IMR-90 (cell line): ENCODE measurements at regions not wholly inside any gene's neighbourhood (a gene's known extent, or its start where the extent isn't known, plus 50 kb on each side); places are given as distances from the start of the nearest gene placed in this dataset.

Experiments used
- ATAC-seq: fragments of 200-7000 bp; cut with Tn5 transposase; 2 replicates; pipeline ENCODE4 v1.9.1; 2020; ENCODE audit warnings: low read depth, mild to moderate bottlenecking, moderate library complexity
- BruUV-seq: library from RNA; stranded (reverse); fragments of 400-500 nt; replicated peaks from 2 replicates; lab custom pipeline; 2021; lab: Mats Ljungman, UMichigan
- CTCF ChIA-PET: fragments of 300-600 bp; formaldehyde crosslinking; extraction: SDS; loops from one replicate; lab custom pipeline; 2021; ENCODE audit warnings: antibody characterized with exemption; lab: Yijun Ruan, JAX
- POLR2A ChIA-PET: fragments of 300-600 bp; sonication (Branson Sonifier 250); formaldehyde crosslinking; loops from one replicate; lab custom pipeline; 2022; ENCODE audit warnings: antibody characterized with exemption; ENCODE audit not compliant: unreplicated experiment; lab: Charles Lee
- DNase-seq: peaks from one replicate; pipeline ENCODE4 v3.0.0; 2013
- H2AFZ ChIP-seq: replicated peaks from 2 replicates; pipeline ENCODE3; 2013; ENCODE audit warnings: low read length, mild to moderate bottlenecking; ENCODE audit not compliant: poor library complexity
- H2AK5ac ChIP-seq: 2 replicates; pipeline ENCODE4 v1.6.1; 2013; ENCODE audit warnings: low read depth, low read length, inconsistent platforms
- H2AK9ac ChIP-seq: replicated peaks from 2 replicates; pipeline ENCODE3; 2013; ENCODE audit warnings: mild to moderate bottlenecking, low read depth, low read length, moderate library complexity; ENCODE audit not compliant: poor library complexity
- H2BK120ac ChIP-seq: 2 replicates; pipeline ENCODE4 v1.6.1; 2013; ENCODE audit warnings: low read depth, low read length, inconsistent platforms
- H2BK15ac ChIP-seq: 3 replicates; pipeline ENCODE4 v1.6.1; 2013; ENCODE audit warnings: low read depth, low read length, inconsistent platforms
- H2BK20ac ChIP-seq: 2 replicates; pipeline ENCODE4 v1.6.1; 2013; ENCODE audit warnings: low read depth, mild to moderate bottlenecking, inconsistent platforms, low read length, moderate library complexity
- H2BK5ac ChIP-seq: 2 replicates; pipeline ENCODE4 v1.6.1; 2013; ENCODE audit warnings: mild to moderate bottlenecking, low read depth, low read length, inconsistent platforms; ENCODE audit not compliant: poor library complexity, severe bottlenecking
- H3K14ac ChIP-seq: replicated peaks from 2 replicates; pipeline ENCODE4 v1.6.1; 2013; ENCODE audit warnings: low read depth, low read length, inconsistent platforms
- H3K18ac ChIP-seq: 2 replicates; pipeline ENCODE4 v1.6.1; 2013; ENCODE audit warnings: low read depth, low read length, control low read depth
- H3K23ac ChIP-seq: 2 replicates; pipeline ENCODE4 v1.6.1; 2013; ENCODE audit warnings: low read depth, low read length, inconsistent platforms
- H3K27ac ChIP-seq: 2 replicates; pipeline ENCODE4 v1.5.1; 2013; ENCODE audit warnings: mild to moderate bottlenecking, control low read depth, low read length; ENCODE audit not compliant: insufficient read depth
- H3K27me3 ChIP-seq: 2 replicates; pipeline ENCODE4 v1.6.1; 2013; ENCODE audit warnings: low read length; ENCODE audit not compliant: control insufficient read depth, insufficient read depth
- H3K36me3 ChIP-seq: 2 replicates; pipeline ENCODE4 v1.6.1; 2013; ENCODE audit warnings: low read length, mixed read lengths; ENCODE audit not compliant: control insufficient read depth, insufficient read depth
- H3K4ac ChIP-seq: 2 replicates; pipeline ENCODE4 v1.6.1; 2013; ENCODE audit warnings: low read depth, low read length, inconsistent platforms
- H3K4me1 ChIP-seq: 2 replicates; pipeline ENCODE4 v1.6.1; 2013; ENCODE audit warnings: low read length, mixed read lengths; ENCODE audit not compliant: control insufficient read depth, insufficient read depth
- H3K4me2 ChIP-seq: 2 replicates; pipeline ENCODE4 v1.6.1; 2013; ENCODE audit warnings: low read depth, mild to moderate bottlenecking, control low read depth, low read length, moderate library complexity
- H3K4me3 ChIP-seq: 2 replicates; pipeline ENCODE4 v1.5.1; 2013; ENCODE audit warnings: low read depth, mild to moderate bottlenecking, control low read depth, low read length, moderate library complexity; ENCODE audit not compliant: insufficient read depth
- H3K56ac ChIP-seq: 2 replicates; pipeline ENCODE4 v1.6.1; 2013; ENCODE audit warnings: low read length, inconsistent platforms; ENCODE audit not compliant: insufficient read depth; ENCODE audit errors: extremely low read depth
- H3K79me1 ChIP-seq, 2 experiments: 2 replicates each; pipeline ENCODE4 v1.6.1; 2013; ENCODE audit warnings: low read length in 2 of 2, inconsistent platforms in 1 of 2, low read depth in 1 of 2
- H3K9ac ChIP-seq: 2 replicates; pipeline ENCODE4 v1.6.1; 2013; ENCODE audit warnings: low read depth, low read length, control low read depth
- H3K9me1 ChIP-seq: 2 replicates; pipeline ENCODE4 v1.6.1; 2013; ENCODE audit warnings: low read length, inconsistent platforms; ENCODE audit not compliant: insufficient read depth
- H3K9me3 ChIP-seq: 2 replicates; pipeline ENCODE4 v1.6.1; 2013; ENCODE audit warnings: low read length; ENCODE audit not compliant: control insufficient read depth, insufficient read depth
- H4K20me1 ChIP-seq: 2 replicates; pipeline ENCODE4 v1.6.1; 2013; ENCODE audit warnings: low read length, inconsistent platforms; ENCODE audit not compliant: insufficient read depth
- H4K5ac ChIP-seq: 2 replicates; pipeline ENCODE4 v1.6.1; 2013; ENCODE audit warnings: mild to moderate bottlenecking, low read depth, low read length, control low read depth
- H4K8ac ChIP-seq, 2 experiments: 2 replicates each; pipeline ENCODE4 v1.6.1; 2013; ENCODE audit warnings: low read depth in 2 of 2, low read length in 2 of 2, control low read depth in 1 of 2, inconsistent platforms in 1 of 2
- H4K91ac ChIP-seq: 2 replicates; pipeline ENCODE4 v1.6.1; 2013; ENCODE audit warnings: low read depth, low read length, inconsistent platforms; ENCODE audit not compliant: insufficient read depth
- BHLHE40 ChIP-seq: fragments of 150-350 bp; IDR thresholded peaks from 2 replicates; pipeline ENCODE4 v1.6.1; 2016; ENCODE audit warnings: mild to moderate bottlenecking, low read depth, low read length
- CTCF ChIP-seq: conservative IDR thresholded peaks from 2 replicates; pipeline ENCODE4 v1.5.1; 2012; ENCODE audit warnings: mild to moderate bottlenecking, low read depth, low read length, improper control_type of control experiment
- ELK1 ChIP-seq: fragments of 150-350 bp; IDR thresholded peaks from 2 replicates; pipeline ENCODE4 v1.6.1; 2016; ENCODE audit warnings: low read depth, mild to moderate bottlenecking, low read length, moderate library complexity, borderline replicate concordance
- FOS ChIP-seq: fragments of 150-350 bp; IDR thresholded peaks from 2 replicates; pipeline ENCODE4 v1.6.1; 2016; ENCODE audit warnings: low read depth, low read length
- MAFK ChIP-seq: IDR thresholded peaks from 2 replicates; pipeline ENCODE4 v1.6.1; 2012; ENCODE audit warnings: low read depth, low read length, improper control_type of control experiment
- MAZ ChIP-seq: IDR thresholded peaks from 2 replicates; pipeline ENCODE4 v1.6.1; 2012; ENCODE audit warnings: low read depth, mild to moderate bottlenecking, low read length, improper control_type of control experiment, moderate library complexity, borderline replicate concordance
- MXI1 ChIP-seq: IDR thresholded peaks from 2 replicates; pipeline ENCODE4 v1.6.1; 2012; ENCODE audit warnings: low read depth, mild to moderate bottlenecking, low read length, moderate library complexity, borderline replicate concordance
- NFE2L2 ChIP-seq: fragments of 150-350 bp; IDR thresholded peaks from 2 replicates; pipeline ENCODE4 v1.6.1; 2016; ENCODE audit warnings: low read depth, mild to moderate bottlenecking, low read length
- POLR2A ChIP-seq: IDR thresholded peaks from 2 replicates; pipeline ENCODE4 v1.6.1; 2012; ENCODE audit warnings: mild to moderate bottlenecking, low read depth, low read length
- RAD21 ChIP-seq: IDR thresholded peaks from 2 replicates; pipeline ENCODE4 v1.6.1; 2012; ENCODE audit warnings: low read length, improper control_type of control experiment
- RCOR1 ChIP-seq: IDR thresholded peaks from 2 replicates; pipeline ENCODE4 v1.6.1; 2012; ENCODE audit warnings: mild to moderate bottlenecking, low read length, improper control_type of control experiment; ENCODE audit not compliant: insufficient replicate concordance
- RFX5 ChIP-seq: IDR thresholded peaks from 2 replicates; pipeline ENCODE4 v1.8.0; 2012; ENCODE audit warnings: low read depth, mild to moderate bottlenecking, low read length, moderate library complexity
- USF2 ChIP-seq: fragments of 150-350 bp; IDR thresholded peaks from 2 replicates; pipeline ENCODE4 v1.6.1; 2017; ENCODE audit warnings: mild to moderate bottlenecking, antibody characterized with exemption, low read length, low read depth
- dilution Hi-C: fragments of 300-500 bp; cut with HindIII; formaldehyde crosslinking; loops from one replicate; pipeline ENCODE4 v1.14.3; 2018; ENCODE audit warnings: low sequenced_read_pairs; ENCODE audit not compliant: unreplicated experiment
- in situ Hi-C: fragments of 300-500 bp; cut with MboI; formaldehyde crosslinking; loops from 3 replicates; pipeline ENCODE4 v1.14.3; 2019; ENCODE audit warnings: low sequenced_read_pairs, inconsistent platforms, mixed read lengths
- intact Hi-C: fragments of 100-400 bp; cut with micrococcal nuclease; formaldehyde crosslinking; loops from 2 replicates; pipeline ENCODE4 v1.10.0; 2022

GRCh38 chr3:34363881-34364280 is 565.5 kb downstream of the PDCD6IP start:
- Histone ChIP-seq H2BK120ac (no peak overlapping the region), H3K9me3 (peaks cover 4% of the 10 kb centered on the region; the same call in 1 of the 2 replicates), H4K8ac (no peak overlapping the region), H3K79me1 (no peaks in the 10 kb centered on the region), H2BK15ac (no peak overlapping the region), H4K20me1 (no peaks in the 10 kb centered on the region), H4K5ac (no peak overlapping the region), H3K27ac (no peak overlapping the region), H3K23ac (no peak overlapping the region), H3K4me3 (no peak overlapping the region), H3K4ac (no peak overlapping the region), H3K14ac (no peak overlapping the region), H3K27me3 (no peaks in the 10 kb centered on the region), H3K36me3 (no peaks in the 10 kb centered on the region), H3K9me1 (no peaks in the 10 kb centered on the region), H2AK9ac (no peak overlapping the region), H2BK5ac (no peak overlapping the region), H4K91ac (no peak overlapping the region), H2AFZ (no peak overlapping the region), H3K4me2 (no peak overlapping the region), H2AK5ac (no peak overlapping the region), H3K56ac (no peak overlapping the region), H3K18ac (no peak overlapping the region), H3K9ac (no peak overlapping the region), H3K4me1 (no peaks in the 10 kb centered on the region), H2BK20ac (no peak overlapping the region)
- POLR2A ChIA-PET: no interaction called here
- CTCF ChIA-PET: interaction anchor here (0.6 kb wide), 1 partner anchor 41 kb away, joined by 4 read pairs; no protein-coding TSS in a partner anchor
- dilution Hi-C loops (no loop called here), intact Hi-C loops (no loop called here), in situ Hi-C loops (no loop called here)
- ATAC-seq: no peak
- BruUV-seq: no TSS peak
- no peak for DNase-seq
- TF ChIP-seq FOS (no peak), ELK1 (no peak), MXI1 (no peak), POLR2A (no peak), USF2 (no peak), MAFK (no peak), MAZ (no peak), CTCF (no peak), BHLHE40 (no peak), RAD21 (no peak), NFE2L2 (no peak), RCOR1 (no peak), RFX5 (no peak)
